HG02759 (cell line): ENCODE measurements at regions not wholly inside any gene's neighbourhood (a gene's known extent, or its start where the extent isn't known, plus 50 kb on each side); places are given as distances from the start of the nearest gene placed in this dataset.

ENCODE experiments used
- ATAC-seq: cut with Tn5 transposase; IDR thresholded peaks from one replicate; pipeline ENCODE4 v1.9.1; 2021; ENCODE audit warnings: mild to moderate bottlenecking, moderate library complexity; ENCODE audit not compliant: unreplicated experiment

- ATAC-seq, result no peak
These were observed 119.7 kb downstream of the ACKR3 start for GRCh38 chr2:236689393-236689700.

GRCh38 chr2:236689981-236690380, 120.4 kb downstream of the ACKR3 start:
- ATAC-seq, result no peak

DNA sequence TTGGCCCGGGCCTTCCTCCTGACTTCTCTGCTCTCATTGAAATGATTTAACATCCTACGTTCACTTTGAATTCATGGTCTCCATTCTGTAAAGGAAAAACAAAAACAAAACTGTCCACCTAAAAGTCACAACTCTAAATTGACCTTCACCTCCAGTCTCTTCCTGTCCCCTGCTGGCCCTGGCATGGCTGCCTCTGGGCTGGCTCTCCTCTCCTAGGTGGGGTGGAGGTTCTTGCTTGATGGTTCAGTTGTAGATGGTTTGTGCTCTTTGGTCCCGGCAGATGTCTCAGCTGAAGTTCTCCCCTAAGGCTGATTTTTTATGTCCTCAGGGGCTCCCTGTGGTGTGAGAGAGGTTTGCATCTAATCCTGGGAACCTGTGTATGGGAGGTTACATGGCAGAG, 121.1 kb downstream of the ACKR3 start:
- no peak for ATAC-seq

- ATAC-seq, result no peak
These were observed 122.2 kb downstream of the ACKR3 start for GRCh38 chr2:236691799-236692167.

DNA sequence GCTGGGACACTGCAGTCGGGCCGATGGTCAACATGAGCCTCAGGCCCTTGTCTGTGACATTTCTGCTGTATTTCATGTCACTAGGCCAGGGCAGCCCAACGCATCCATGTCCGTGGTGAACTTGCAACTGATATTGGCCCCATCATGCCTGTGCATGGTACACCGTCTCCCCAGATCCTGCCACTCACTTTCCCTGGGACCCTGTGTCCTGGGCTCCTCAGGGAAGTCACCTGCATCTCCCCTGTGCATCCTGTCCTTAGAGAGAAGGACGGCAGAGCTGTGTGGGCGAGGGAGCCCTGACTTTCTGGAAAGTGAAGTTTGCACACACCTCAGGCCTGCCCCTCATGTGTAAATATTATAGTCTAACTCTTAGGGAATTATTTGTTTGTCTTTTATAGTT, 123.3 kb downstream of the ACKR3 start:
- ATAC-seq, result no peak

DNA sequence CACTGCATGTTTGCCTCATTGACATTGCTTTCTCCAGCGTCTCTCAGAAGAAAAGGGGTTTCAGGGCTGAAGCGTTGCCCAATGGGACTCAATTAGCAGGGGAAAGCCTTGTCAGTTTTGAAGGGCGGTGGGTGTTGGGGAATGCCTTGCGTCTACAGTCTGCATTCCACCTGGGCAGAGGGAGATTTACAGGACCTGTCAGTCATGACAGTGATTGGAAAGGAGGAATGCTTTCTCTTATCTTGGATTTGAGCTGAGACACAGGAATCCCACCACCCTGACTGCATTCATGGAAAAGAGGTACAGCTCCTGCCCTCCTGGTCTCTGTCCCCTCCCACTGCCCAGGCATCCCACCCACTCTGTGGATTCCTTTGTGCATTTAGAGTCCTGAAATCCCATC, 123.9 kb downstream of the ACKR3 start:
- ATAC-seq, result no peak

- no peak for ATAC-seq
These were observed 124.7 kb downstream of the ACKR3 start for GRCh38 chr2:236694146-236694888.

GRCh38 chr2:236696834-236697233, 127.2 kb downstream of the ACKR3 start:
- ATAC-seq, result no peak

GRCh38 chr2:236698016-236698627, 128.5 kb downstream of the ACKR3 start:
- ATAC-seq, result no peak

- no peak for ATAC-seq
These were observed 131.1 kb downstream of the ACKR3 start for GRCh38 chr2:236700703-236701102.

DNA sequence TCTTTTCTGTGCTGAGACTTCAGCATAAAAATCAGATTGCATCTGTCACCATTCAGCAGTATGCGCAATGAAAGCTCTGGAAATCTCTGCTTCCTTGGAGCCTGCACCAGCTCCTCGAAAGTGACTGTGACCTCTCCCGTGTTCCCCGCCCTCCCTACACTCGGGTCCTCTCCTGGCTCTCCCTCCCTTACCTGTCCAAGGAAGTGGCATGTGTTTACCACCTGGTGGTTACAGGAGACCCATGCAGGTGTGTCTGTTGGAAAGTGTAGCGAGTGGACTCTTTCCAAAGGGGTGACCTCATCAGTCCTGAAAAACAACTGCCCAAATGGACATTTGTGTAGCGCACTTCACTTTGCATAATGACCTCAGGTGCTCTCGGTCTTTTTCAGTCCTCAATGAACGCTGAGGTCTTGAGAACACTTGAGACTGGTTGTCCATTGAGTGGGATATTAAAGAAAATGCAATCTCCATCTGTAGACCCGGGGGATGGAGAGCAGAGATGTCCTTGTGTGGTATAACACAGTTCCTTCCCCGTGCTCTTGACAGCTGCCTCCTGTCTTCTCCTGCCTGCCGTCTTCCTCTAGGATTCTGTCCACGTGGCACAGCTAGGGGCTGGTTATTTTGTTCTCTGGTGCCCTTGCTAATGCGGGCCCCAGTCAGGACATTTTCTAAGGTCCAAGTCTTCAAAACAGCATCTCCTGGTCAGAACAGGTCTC, 133.2 kb downstream of the ACKR3 start:
- ATAC-seq, result no peak

DNA sequence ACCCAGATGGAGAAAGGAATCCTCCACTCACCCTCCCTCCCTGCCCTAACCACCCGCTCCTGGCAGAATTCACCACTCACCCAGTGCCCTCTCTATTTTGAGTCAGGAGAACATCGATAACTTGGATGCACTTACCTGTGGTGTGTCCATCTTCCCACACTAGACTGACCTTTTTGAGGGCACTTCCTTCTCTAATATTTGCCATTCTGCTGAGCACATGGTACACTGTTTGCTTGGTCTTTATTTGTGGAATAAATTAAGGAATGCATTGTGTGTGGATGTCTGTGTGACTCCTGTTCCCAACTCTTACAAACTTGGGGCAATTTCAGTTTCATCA, 133.7 kb downstream of the ACKR3 start:
- ATAC-seq, result no peak

DNA sequence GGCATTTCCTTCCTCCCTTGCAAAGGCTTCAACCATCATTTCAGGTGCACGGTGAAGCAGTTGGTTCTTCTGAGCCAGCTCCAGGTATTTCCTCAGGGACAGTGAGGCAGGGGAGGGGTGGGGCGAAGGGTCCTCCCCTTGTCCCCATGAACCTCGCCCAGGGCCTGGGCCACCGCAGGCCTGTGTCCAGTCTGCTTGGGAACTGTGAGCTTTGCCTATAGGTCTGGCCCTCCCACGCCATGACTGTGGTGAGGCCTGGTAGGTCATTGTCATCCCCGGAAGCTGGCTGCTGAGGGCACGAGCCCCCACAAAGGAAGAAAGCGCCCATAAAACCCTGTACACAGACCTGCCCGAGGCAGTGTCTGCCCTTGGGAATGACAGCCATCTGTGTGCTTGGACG, 134.3 kb downstream of the ACKR3 start:
- ATAC-seq, result no peak

- ATAC-seq, result no peak
These were observed 135.3 kb downstream of the ACKR3 start for GRCh38 chr2:236704887-236705286.

GRCh38 chr2:236705295-236706105, 135.9 kb downstream of the ACKR3 start:
- ATAC-seq, result no peak

DNA sequence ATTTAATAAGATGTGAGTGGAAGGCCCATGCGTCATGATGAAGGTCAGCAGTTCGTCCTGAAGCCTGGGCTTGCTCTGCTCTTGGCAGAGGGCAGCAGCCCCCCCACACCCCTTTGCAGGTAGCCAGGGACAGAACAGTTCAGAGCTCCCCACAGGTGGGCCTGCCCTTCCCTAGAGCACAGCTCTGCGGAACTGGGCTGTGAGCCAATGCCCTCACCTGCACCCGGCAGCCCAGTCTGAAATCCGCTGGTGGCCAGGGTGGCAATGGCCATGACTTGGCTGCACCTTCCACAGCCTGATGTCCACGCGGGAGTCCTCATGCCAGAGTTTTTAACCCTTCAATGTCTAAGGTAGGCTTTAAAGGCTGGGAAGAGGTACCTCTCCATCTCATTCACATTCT, 136.7 kb downstream of the ACKR3 start:
- ATAC-seq, result no peak

GRCh38 chr2:236706803-236707202, 137.2 kb downstream of the ACKR3 start:
- ATAC-seq, result no peak

DNA sequence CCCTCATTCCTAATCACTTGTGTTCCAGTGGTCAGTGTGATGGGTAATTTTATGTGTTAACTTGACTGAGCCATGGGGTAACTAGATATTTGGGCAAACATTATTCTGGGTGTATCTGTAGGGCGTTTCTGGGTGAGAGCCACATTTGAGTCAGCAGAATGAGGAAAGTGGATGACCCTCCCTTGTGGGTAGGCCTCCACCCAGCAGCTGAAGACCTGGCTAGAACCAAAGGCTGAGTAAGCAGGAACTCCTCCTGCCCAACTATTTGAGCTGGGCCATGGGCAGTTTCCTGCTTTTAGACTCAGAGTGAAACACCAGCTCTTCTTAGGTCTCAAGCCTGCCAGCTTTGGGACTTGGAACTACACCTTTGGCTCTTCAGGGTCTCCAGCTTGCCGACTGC, 141.8 kb downstream of the ACKR3 start:
- no peak for ATAC-seq

DNA sequence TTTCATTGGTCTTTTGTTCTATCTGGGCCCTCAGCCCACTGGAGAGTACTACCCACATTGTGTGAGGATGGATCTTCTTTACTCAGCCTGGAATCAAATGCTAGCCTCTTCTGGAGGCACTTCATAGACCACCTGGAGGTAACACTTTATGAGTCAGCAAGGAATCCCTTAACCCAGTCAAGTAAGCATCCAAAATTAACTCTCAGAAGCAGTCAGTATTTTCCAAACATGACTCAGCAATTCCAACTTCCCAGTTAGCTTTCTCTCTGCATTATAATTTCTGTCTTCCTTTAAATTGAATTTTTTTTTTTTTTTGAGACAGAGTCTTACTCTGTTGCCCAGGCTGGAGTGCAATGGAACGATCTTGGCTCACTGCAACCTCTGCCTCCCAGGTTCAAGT, 142.7 kb downstream of the ACKR3 start:
- ATAC-seq, result no peak

- ATAC-seq, result no peak
These were observed 143.5 kb downstream of the ACKR3 start for GRCh38 chr2:236712961-236713673.

DNA sequence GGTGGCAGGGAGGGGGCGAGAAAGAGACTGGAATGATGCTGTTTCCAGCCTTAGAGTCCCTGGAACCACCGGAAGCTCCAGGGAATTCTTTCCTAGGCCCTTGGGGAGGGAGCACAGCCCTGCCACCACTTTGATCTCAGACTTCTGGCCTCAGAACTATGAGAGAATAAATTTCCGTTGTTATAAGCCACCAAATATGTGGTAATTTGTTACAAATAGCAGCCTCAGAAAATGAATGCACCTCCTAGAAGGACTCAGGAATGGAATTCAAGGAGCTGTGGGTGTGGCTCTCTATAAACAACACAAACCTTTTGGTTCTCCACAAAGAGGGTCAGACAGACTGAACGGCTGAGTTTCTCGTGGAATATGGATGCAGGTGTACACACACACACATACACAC, 144.5 kb downstream of the ACKR3 start:
- no peak for ATAC-seq
